GOT3 (cell line): ENCODE measurements at regions not wholly inside any gene's neighbourhood (a gene's known extent, or its start where the extent isn't known, plus 50 kb on each side); places are given as distances from the start of the nearest gene placed in this dataset.
A peak's percentile ranks its signal among the peaks of the same experiment; 100 is the strongest.

Experiments
- DNase-seq: peaks from one replicate; lab custom pipeline; 2025; ENCODE audit warnings: mixed read lengths; lab: John Stamatoyannopoulos, UW

GRCh38 chr5:160175438-160176218, 53.7 kb upstream of the FABP6 start:
- no peak for DNase-seq

GRCh38 chr5:160174780-160175437, 54.4 kb upstream of the FABP6 start:
- DNase-seq, result no peak

- no peak for DNase-seq
These were observed 55.0 kb upstream of the FABP6 start for GRCh38 chr5:160174290-160174689.

- no peak for DNase-seq
These were observed 52.4 kb upstream of the PWWP2A start for GRCh38 chr5:160171666-160172065.

- DNase-seq, result peak; percentile 47
These were observed 50.1 kb upstream of the PWWP2A start for GRCh38 chr5:160169326-160169725.
